Osteocyte (in vitro differentiated cells): ENCODE measurements at regions not wholly inside any gene's neighbourhood (a gene's known extent, or its start where the extent isn't known, plus 50 kb on each side); places are given as distances from the start of the nearest gene placed in this dataset.

Experiments used
- DNase-seq: peaks from one replicate; pipeline ENCODE4 v3.0.0; 2021; ENCODE audit warnings: mixed read lengths; ENCODE audit not compliant: unreplicated experiment; ENCODE audit errors: extremely low spot score
- H3K27ac Mint-ChIP-seq: one replicate; pipeline ENCODE4 v1.8.0; 2021; ENCODE audit warnings: mild to moderate bottlenecking, mixed read lengths; ENCODE audit not compliant: unreplicated experiment
- H3K27me3 Mint-ChIP-seq: one replicate; pipeline ENCODE4 v1.8.0; 2021; ENCODE audit warnings: mixed read lengths; ENCODE audit not compliant: unreplicated experiment
- H3K36me3 Mint-ChIP-seq: one replicate; pipeline ENCODE4 v1.8.0; 2021; ENCODE audit warnings: mixed read lengths; ENCODE audit not compliant: unreplicated experiment
- H3K4me1 Mint-ChIP-seq: one replicate; pipeline ENCODE4 v1.8.0; 2021; ENCODE audit warnings: mixed read lengths; ENCODE audit not compliant: unreplicated experiment
- H3K4me3 Mint-ChIP-seq: one replicate; pipeline ENCODE4 v1.8.0; 2021; ENCODE audit warnings: mild to moderate bottlenecking, moderate library complexity, mixed read lengths; ENCODE audit not compliant: unreplicated experiment
- H3K9me3 Mint-ChIP-seq: one replicate; pipeline ENCODE4 v1.8.0; 2021; ENCODE audit warnings: mixed read lengths; ENCODE audit not compliant: unreplicated experiment
- TF ChIP-seq, protein P1 (sequence below): fragments of 200-600 bp; sonication (generic); IDR thresholded peaks from 2 replicates; pipeline ENCODE4 v1.5.0; 2021; ENCODE audit warnings: antibody characterized with exemption, mild to moderate bottlenecking, moderate library complexity

GRCh38 chr3:13749063-13749764 lies 130.7 kb downstream of the WNT7A start:
- TF ChIP-seq, protein P1, sequence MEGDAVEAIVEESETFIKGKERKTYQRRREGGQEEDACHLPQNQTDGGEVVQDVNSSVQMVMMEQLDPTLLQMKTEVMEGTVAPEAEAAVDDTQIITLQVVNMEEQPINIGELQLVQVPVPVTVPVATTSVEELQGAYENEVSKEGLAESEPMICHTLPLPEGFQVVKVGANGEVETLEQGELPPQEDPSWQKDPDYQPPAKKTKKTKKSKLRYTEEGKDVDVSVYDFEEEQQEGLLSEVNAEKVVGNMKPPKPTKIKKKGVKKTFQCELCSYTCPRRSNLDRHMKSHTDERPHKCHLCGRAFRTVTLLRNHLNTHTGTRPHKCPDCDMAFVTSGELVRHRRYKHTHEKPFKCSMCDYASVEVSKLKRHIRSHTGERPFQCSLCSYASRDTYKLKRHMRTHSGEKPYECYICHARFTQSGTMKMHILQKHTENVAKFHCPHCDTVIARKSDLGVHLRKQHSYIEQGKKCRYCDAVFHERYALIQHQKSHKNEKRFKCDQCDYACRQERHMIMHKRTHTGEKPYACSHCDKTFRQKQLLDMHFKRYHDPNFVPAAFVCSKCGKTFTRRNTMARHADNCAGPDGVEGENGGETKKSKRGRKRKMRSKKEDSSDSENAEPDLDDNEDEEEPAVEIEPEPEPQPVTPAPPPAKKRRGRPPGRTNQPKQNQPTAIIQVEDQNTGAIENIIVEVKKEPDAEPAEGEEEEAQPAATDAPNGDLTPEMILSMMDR, result no peak

GRCh38 chr3:13748276-13748879 lies 131.5 kb downstream of the WNT7A start:
- H3K36me3 Mint-ChIP-seq, result no peaks in the 10 kb centered on the region
- TF ChIP-seq, protein P1, result no peak
- no peaks in the 10 kb centered on the region for H3K9me3 Mint-ChIP-seq
- no peaks in the 10 kb centered on the region for H3K4me1 Mint-ChIP-seq
- H3K4me3 Mint-ChIP-seq, result no peak overlapping the region
- H3K27ac Mint-ChIP-seq, result no peak overlapping the region
- no peak for DNase-seq
- peaks cover 3% of the 10 kb centered on the region for H3K27me3 Mint-ChIP-seq

More at GRCh38 chr3:13749063-13749764, 130.7 kb downstream of the WNT7A start:
- DNase-seq, result no peak
- Mint-ChIP-seq H3K4me1 (no peaks in the 10 kb centered on the region), H3K36me3 (no peaks in the 10 kb centered on the region), H3K9me3 (no peaks in the 10 kb centered on the region), H3K27me3 (peaks cover 3% of the 10 kb centered on the region), H3K4me3 (no peak overlapping the region), H3K27ac (no peak overlapping the region)

DNA sequence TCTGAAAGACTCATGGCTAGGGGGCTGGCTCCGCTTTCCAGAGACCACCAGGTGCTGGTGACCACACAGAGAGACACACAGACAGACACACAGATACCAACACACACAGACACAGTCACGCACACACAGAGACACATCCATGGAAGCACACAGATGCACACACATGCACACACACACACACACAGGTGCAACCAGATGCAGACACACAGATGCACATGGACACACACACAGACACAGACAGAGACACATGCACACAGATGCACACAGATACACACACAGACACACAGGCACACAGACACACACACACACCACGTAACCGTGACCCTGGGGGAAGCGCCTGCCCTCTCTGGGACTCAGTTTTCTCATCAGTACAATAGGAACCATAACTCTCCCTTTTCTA lies 132.2 kb downstream of the WNT7A start:
- H3K9me3 Mint-ChIP-seq, result no peaks in the 10 kb centered on the region
- H3K4me1 Mint-ChIP-seq, result no peaks in the 10 kb centered on the region
- DNase-seq, result no peak
- H3K27me3 Mint-ChIP-seq, result peaks cover 3% of the 10 kb centered on the region
- TF ChIP-seq, protein P1, result no peak
- no peak overlapping the region for H3K27ac Mint-ChIP-seq
- no peaks in the 10 kb centered on the region for H3K36me3 Mint-ChIP-seq
- no peak overlapping the region for H3K4me3 Mint-ChIP-seq

DNA sequence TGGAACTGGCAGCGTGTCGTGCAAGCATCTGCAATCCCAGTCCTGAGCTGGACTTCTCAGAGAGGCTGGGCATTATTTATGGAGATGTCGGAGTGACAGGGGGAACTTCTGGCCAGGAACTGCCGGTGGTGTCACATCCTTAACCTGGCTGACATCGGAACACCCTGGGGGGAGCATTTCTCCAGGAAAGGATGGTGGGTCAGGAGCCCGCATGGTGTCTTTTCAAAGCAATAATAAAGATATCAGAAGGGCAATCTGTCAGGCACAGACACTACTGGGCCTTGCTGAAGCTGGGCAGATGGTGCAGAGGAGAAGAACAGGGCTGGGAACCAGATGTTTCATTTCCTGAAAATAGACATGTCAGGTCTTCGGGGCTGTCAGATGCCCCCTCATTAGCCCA lies 133.5 kb downstream of the WNT7A start:
- peaks cover 3% of the 10 kb centered on the region for H3K27me3 Mint-ChIP-seq
- H3K27ac Mint-ChIP-seq, result no peak overlapping the region
- H3K36me3 Mint-ChIP-seq, result no peaks in the 10 kb centered on the region
- TF ChIP-seq, protein P1, result no peak
- no peak for DNase-seq
- no peaks in the 10 kb centered on the region for H3K4me1 Mint-ChIP-seq
- H3K4me3 Mint-ChIP-seq, result no peak overlapping the region
- no peaks in the 10 kb centered on the region for H3K9me3 Mint-ChIP-seq

GRCh38 chr3:13745636-13746035 lies 134.2 kb downstream of the WNT7A start:
- Mint-ChIP-seq H3K36me3 (no peaks in the 10 kb centered on the region), H3K27ac (no peak overlapping the region), H3K9me3 (no peaks in the 10 kb centered on the region), H3K4me1 (no peaks in the 10 kb centered on the region), H3K27me3 (peaks cover 3% of the 10 kb centered on the region), H3K4me3 (no peak overlapping the region)
- DNase-seq, result no peak
- TF ChIP-seq, protein P1, result no peak
